ENCODE measurements at regions not wholly inside any gene's neighbourhood (a gene's known extent, or its start where the extent isn't known, plus 50 kb on each side); places are given as distances from the start of the nearest gene placed in this dataset.

DNA sequence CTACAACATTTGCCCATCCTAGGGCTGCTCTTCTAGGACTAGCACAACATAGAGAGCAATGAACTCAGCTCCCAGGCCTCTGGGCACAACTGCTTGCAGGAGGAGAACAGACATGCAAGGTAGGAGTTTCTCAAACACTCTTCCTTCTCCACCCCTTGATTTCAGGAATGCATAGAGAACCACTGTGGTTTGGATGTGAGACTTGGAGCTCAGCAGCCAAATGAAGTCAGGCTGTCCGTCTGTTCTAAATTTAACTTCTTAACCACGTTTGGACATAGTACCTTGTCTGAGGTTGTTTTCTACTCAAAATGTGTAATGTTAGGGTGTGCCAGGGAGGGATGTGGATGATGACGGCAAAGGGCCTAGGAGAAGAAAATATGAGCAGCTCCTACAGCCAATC, 515.1 kb upstream of the TNC start:
- no peaks in the 10 kb centered on the region for H3K27me3 ChIP-seq (ENCODE audit: insufficient read depth, low read depth, severe bottlenecking)
- no peak overlapping the region for H3K4me3 ChIP-seq (ENCODE audit: low read depth, low read length)
- DNase-seq: no peak
- no peaks in the 10 kb centered on the region for H3K36me3 ChIP-seq
- TF ChIP-seq, protein P1, sequence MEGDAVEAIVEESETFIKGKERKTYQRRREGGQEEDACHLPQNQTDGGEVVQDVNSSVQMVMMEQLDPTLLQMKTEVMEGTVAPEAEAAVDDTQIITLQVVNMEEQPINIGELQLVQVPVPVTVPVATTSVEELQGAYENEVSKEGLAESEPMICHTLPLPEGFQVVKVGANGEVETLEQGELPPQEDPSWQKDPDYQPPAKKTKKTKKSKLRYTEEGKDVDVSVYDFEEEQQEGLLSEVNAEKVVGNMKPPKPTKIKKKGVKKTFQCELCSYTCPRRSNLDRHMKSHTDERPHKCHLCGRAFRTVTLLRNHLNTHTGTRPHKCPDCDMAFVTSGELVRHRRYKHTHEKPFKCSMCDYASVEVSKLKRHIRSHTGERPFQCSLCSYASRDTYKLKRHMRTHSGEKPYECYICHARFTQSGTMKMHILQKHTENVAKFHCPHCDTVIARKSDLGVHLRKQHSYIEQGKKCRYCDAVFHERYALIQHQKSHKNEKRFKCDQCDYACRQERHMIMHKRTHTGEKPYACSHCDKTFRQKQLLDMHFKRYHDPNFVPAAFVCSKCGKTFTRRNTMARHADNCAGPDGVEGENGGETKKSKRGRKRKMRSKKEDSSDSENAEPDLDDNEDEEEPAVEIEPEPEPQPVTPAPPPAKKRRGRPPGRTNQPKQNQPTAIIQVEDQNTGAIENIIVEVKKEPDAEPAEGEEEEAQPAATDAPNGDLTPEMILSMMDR (IDR thresholded peaks at IDR 0.05; ENCODE audit: low read depth, low read length): no peak
- no peak overlapping the region for H3K27ac ChIP-seq
- no peaks in the 10 kb centered on the region for H3K9me3 ChIP-seq (ENCODE audit: severe bottlenecking)

DNA sequence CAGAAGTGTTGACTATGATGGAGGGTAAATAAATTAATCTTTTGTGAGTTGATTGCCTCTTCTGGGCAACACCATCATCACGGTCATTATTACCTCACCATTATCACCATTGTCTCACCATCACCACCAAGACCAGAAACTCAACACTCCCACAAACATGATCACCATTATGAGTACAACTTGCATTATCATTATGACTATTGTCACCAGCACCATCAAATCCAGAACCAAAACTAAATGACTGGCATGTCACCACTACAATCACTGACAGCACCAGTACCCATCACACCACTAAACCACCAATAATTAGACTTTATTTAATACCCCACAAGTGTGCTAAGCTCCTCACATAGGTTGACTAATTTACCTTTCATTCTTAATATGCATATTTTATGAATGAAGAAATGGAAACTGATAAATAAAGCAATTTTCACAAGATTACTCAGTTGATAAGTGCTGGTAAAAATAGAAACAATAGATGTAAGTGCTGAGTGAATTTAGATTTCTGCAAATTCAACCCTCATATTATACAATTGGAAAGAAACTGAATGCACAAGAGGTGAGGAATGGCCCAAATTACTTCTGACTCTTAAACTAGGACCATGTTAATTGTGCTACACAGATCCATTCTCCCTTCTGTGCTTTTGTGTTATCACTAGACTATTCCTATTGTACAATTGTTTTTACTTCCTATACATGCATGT, 517.8 kb upstream of the PAPPA start:
- TF ChIP-seq, protein P1 (IDR thresholded peaks at IDR 0.05; ENCODE audit: low read depth, low read length): no peak
- Histone ChIP-seq H3K27me3 (ENCODE audit: insufficient read depth, low read depth, severe bottlenecking) (no peaks in the 10 kb centered on the region), H3K27ac (no peak overlapping the region), H3K9me3 (ENCODE audit: severe bottlenecking) (no peaks in the 10 kb centered on the region), H3K4me3 (ENCODE audit: low read depth, low read length) (no peak overlapping the region), H3K36me3 (no peaks in the 10 kb centered on the region)
- no peak for DNase-seq

DNA sequence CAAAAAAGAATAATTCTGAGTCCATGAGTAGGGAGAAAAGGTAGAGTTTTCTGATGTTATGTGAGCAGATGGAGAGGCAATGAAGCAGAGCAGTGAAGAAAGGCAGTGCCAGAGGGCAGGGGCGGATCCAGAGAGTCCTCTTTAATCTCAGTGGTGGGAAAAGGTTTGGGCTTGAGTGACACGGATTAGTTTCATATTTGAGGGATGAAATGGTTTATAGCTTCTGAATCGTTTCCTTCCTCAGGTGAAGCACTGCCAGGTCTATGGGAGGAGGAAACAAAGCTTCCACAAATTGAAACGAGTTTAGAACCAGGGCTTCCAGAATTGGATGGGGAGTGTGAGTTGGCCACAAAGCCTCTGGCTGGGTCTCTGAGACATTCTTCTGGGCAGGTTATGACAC, 517.0 kb upstream of the PAPPA start:
- TF ChIP-seq, protein P1 (IDR thresholded peaks at IDR 0.05; ENCODE audit: low read depth, low read length): no peak
- H3K36me3 ChIP-seq: no peaks in the 10 kb centered on the region
- DNase-seq: peak; percentile 53
- H3K4me3 ChIP-seq (ENCODE audit: low read depth, low read length): no peak overlapping the region
- H3K9me3 ChIP-seq (ENCODE audit: severe bottlenecking): no peaks in the 10 kb centered on the region
- H3K27ac ChIP-seq: no peak overlapping the region
- no peaks in the 10 kb centered on the region for H3K27me3 ChIP-seq (ENCODE audit: insufficient read depth, low read depth, severe bottlenecking)

DNA sequence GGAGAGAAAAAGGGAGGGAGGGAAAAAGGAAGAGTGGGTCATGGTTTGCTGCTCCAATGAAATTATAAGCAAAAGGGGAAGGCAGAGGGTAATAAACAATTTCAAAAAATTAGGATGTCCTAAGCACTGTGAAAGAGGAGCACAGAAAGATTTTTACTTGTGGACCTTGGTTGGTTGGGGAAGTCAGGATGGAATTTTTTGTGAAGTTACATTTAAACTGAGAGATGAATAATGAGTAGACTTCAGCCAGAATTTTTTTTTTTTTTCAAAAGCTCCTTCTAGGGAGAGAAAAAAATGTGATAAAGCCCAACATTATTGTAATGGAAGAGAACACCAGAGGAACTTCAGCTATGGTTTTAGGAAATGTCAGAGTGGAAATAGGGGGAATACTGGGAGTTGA, 515.9 kb upstream of the PAPPA start:
- H3K36me3 ChIP-seq: no peaks in the 10 kb centered on the region
- TF ChIP-seq, protein P1 (IDR thresholded peaks at IDR 0.05; ENCODE audit: low read depth, low read length): no peak
- no peaks in the 10 kb centered on the region for H3K27me3 ChIP-seq (ENCODE audit: insufficient read depth, low read depth, severe bottlenecking)
- no peak overlapping the region for H3K27ac ChIP-seq
- DNase-seq: no peak
- H3K4me3 ChIP-seq (ENCODE audit: low read depth, low read length): no peak overlapping the region
- H3K9me3 ChIP-seq (ENCODE audit: severe bottlenecking): no peaks in the 10 kb centered on the region

DNA sequence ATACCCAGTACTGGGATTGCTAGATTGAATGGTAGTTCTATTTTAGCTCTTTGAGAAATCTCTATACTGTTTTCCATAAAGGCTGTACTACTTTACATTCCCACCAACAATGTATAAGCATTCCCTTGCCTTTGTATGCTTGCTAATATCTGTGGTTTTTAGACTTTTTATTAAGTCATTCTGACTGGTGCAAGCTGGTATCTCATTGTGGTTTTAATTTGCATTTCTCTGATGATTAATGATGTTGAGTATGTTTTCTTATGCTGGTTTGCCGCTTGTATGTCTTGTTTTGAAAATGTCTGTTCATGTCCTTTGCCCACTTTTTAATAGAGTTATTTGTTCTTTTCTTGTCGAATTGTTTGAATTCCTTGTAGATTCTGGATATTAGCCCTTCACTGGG, 512.7 kb upstream of the PAPPA start:
- H3K4me3 ChIP-seq (ENCODE audit: low read depth, low read length): no peak overlapping the region
- no peak overlapping the region for H3K27ac ChIP-seq
- no peaks in the 10 kb centered on the region for H3K9me3 ChIP-seq (ENCODE audit: severe bottlenecking)
- no peaks in the 10 kb centered on the region for H3K27me3 ChIP-seq (ENCODE audit: insufficient read depth, low read depth, severe bottlenecking)
- no peaks in the 10 kb centered on the region for H3K36me3 ChIP-seq
- no peak for DNase-seq
- TF ChIP-seq, protein P1 (IDR thresholded peaks at IDR 0.05; ENCODE audit: low read depth, low read length): no peak

DNA sequence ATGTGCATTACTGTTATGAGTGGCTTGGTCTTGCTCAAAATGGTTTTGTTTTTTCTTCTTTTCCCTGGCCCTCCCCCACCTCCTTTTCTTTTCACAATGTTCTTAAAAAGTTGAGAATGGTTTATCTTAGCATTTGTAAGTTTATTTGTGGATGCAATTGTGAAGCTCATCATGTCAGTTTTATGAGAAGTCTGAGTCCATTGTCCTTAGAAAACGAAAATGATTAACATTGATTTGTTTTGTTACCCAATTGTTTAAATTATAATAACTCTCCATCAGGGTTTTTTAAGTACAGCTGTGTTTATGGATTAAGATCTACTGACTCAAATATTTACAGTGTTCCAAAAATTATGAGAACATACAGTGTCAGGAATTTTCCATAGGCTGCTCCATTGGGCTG, 511.3 kb upstream of the PAPPA start:
- no peak for DNase-seq
- TF ChIP-seq, protein P1 (IDR thresholded peaks at IDR 0.05; ENCODE audit: low read depth, low read length): no peak
- Histone ChIP-seq H3K27me3 (ENCODE audit: insufficient read depth, low read depth, severe bottlenecking) (no peaks in the 10 kb centered on the region), H3K36me3 (no peaks in the 10 kb centered on the region), H3K9me3 (ENCODE audit: severe bottlenecking) (no peaks in the 10 kb centered on the region), H3K27ac (no peak overlapping the region), H3K4me3 (ENCODE audit: low read depth, low read length) (no peak overlapping the region)

All from WERI-Rb-1 (cell line).